C4-2B (cell line): ENCODE measurements at regions not wholly inside any gene's neighbourhood (a gene's known extent, or its start where the extent isn't known, plus 50 kb on each side); places are given as distances from the start of the nearest gene placed in this dataset.

Experiments
- ZFX ChIP-seq: fragments of 450-650 bp; IDR thresholded peaks from 2 replicates; pipeline ENCODE4 v1.6.1; 2017
- TF ChIP-seq, protein P1 (sequence below): fragments of 450-650 bp; conservative IDR thresholded peaks from 2 replicates; pipeline ENCODE4 v1.5.1; 2017; ENCODE audit warnings: mild to moderate bottlenecking

DNA sequence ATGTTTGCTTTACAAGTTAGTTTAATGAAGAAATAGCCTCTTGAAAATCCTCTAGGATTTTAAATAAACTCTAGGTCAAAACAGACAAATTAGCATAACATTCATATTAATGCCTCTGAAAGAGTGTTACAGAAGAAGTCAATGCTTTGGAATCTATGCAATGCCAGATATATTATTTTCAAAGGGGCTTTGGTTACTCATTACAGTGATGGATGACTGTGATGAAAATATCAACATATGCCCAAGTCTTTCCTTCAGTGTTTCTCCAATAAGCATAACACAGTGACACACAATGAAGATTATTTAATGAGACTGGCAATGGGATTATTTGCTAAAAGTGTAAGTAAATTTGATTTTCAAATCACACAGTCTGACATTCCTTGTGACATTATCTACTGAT lies 1247.2 kb downstream of the ROBO2 start:
- TF ChIP-seq, protein P1, sequence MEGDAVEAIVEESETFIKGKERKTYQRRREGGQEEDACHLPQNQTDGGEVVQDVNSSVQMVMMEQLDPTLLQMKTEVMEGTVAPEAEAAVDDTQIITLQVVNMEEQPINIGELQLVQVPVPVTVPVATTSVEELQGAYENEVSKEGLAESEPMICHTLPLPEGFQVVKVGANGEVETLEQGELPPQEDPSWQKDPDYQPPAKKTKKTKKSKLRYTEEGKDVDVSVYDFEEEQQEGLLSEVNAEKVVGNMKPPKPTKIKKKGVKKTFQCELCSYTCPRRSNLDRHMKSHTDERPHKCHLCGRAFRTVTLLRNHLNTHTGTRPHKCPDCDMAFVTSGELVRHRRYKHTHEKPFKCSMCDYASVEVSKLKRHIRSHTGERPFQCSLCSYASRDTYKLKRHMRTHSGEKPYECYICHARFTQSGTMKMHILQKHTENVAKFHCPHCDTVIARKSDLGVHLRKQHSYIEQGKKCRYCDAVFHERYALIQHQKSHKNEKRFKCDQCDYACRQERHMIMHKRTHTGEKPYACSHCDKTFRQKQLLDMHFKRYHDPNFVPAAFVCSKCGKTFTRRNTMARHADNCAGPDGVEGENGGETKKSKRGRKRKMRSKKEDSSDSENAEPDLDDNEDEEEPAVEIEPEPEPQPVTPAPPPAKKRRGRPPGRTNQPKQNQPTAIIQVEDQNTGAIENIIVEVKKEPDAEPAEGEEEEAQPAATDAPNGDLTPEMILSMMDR: no peak
- no peak for TF ChIP-seq ZFX
